ENCODE measurements at regions not wholly inside any gene's neighbourhood (a gene's known extent, or its start where the extent isn't known, plus 50 kb on each side); places are given as distances from the start of the nearest gene placed in this dataset.
"Not testable (repeated sequence)": the region's sequence is repeated elsewhere in the genome, so short reads cannot be mapped to it uniquely, and the experiment has no call there.

GRCh38 chr16:13733561-13733960 is 186.4 kb upstream of the ERCC4 start:
- DNase-seq (no peak), ATAC-seq (no peak)
- WGBS, 2 donors, result 51 to 52% methylated on average over 3 of the region's 3 CpGs
- Histone ChIP-seq H3K36me3 (no peaks in the 10 kb centered on the region), H3K27me3 (peaks cover 0 to 7% (median 0%) of the 10 kb centered on the region in 7 donors), H3K4me1 (no peaks in the 10 kb centered on the region), H3K4me3 (no peak overlapping the region), H3K9me3 (peaks cover 0 to under 1% (median 0%) of the 10 kb centered on the region in 11 donors), H3K27ac (no peak overlapping the region)
- intact Hi-C loops (cut with DNase I), result no loop called here
- no peak for TF ChIP-seq CTCF (IDR thresholded peaks at IDR 0.05)

GRCh38 chr16:13739621-13740373 is 180.2 kb upstream of the ERCC4 start:
- H3K4me1 ChIP-seq, DNase-seq, H3K27ac ChIP-seq, H3K4me3 ChIP-seq, H3K27me3 ChIP-seq, H3K36me3 ChIP-seq, ATAC-seq: not testable (repeated sequence)
- intact Hi-C loops (cut with DNase I), result loop anchor here in 2 of 10 donors (5.0 kb wide), 3 partner anchors 133 to 178 kb away; no protein-coding TSS in a partner anchor
- H3K9me3 ChIP-seq, result peaks cover 0 to 17% (median 4%) of the 10 kb centered on the region in 11 donors
- peak in 5 of 9 donors; percentile 12 to 29 (median 21) for TF ChIP-seq CTCF (IDR thresholded peaks at IDR 0.05)
- 80 to 81% methylated on average over 14 of the region's 14 CpGs for WGBS, 2 donors

- Histone ChIP-seq H3K27ac (no peak overlapping the region), H3K4me3 (no peak overlapping the region), H3K27me3 (no peaks in the 10 kb centered on the region), H3K9me3 (peaks cover 0 to 17% (median 4%) of the 10 kb centered on the region in 11 donors), H3K36me3 (no peaks in the 10 kb centered on the region), H3K4me1 (no peaks in the 10 kb centered on the region)
- no peak for TF ChIP-seq CTCF (IDR thresholded peaks at IDR 0.05)
- intact Hi-C loops (cut with DNase I), result loop anchor here in 1 of 10 donors (5.0 kb wide), 2 partner anchors 129 to 174 kb away; no protein-coding TSS in a partner anchor
- DNase-seq (no peak), ATAC-seq (no peak)
Measured at GRCh38 chr16:13742928-13743327, 177.0 kb upstream of the ERCC4 start.

- WGBS, 2 donors, result 43 to 47% methylated on average over 1 of the region's 1 CpG
- Histone ChIP-seq H3K4me1 (no peaks in the 10 kb centered on the region), H3K36me3 (no peaks in the 10 kb centered on the region), H3K27ac (no peak overlapping the region), H3K4me3 (no peak overlapping the region), H3K9me3 (peaks cover 0 to 17% (median 4%) of the 10 kb centered on the region in 11 donors), H3K27me3 (no peaks in the 10 kb centered on the region)
- no peak for DNase-seq
- no peak for TF ChIP-seq CTCF (IDR thresholded peaks at IDR 0.05)
- no peak for ATAC-seq
- intact Hi-C loops (cut with DNase I), result loop anchor here in 1 of 10 donors (5.0 kb wide), 2 partner anchors 129 to 174 kb away; no protein-coding TSS in a partner anchor
Measured at GRCh38 chr16:13743571-13743970, 176.4 kb upstream of the ERCC4 start.

Data from heart right ventricle (tissue), 16 donors.